ENCODE measurements at regions not wholly inside any gene's neighbourhood (a gene's known extent, or its start where the extent isn't known, plus 50 kb on each side); places are given as distances from the start of the nearest gene placed in this dataset.
"Not testable (repeated sequence)": the region's sequence is repeated elsewhere in the genome, so short reads cannot be mapped to it uniquely, and the experiment has no call there.

DNA sequence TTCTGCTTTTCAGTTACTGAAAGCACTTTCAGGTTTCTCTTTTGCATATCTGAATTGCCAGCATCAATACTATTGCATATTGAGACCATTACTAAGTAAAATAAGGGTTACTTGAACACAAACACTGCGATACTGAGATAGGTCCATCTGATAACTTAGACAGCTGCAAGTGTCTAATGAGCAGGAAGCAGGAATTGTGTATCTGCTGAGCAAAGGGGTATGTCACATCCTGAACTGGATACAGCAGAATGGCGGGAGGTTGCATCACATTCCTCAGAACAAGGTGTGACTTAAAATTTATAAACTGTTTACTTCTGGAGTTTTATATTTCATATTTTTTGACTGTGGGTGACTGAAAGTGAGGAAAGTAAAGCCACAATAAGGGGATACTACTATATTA is 142.7 kb downstream of the POTEM start:
- not testable (repeated sequence) for H3K27ac ChIP-seq (ENCODE audit: insufficient read depth, low read length, poor library complexity, severe bottlenecking); H3K36me3 ChIP-seq (ENCODE audit: control insufficient read depth, insufficient read depth, low read length); H3K9me3 ChIP-seq (ENCODE audit: control insufficient read depth, low read length); DNase-seq; H3K27me3 ChIP-seq (replicated peaks; ENCODE audit: control insufficient read depth, insufficient read depth, low read length, poor library complexity, severe bottlenecking); H3K4me3 ChIP-seq (ENCODE audit: insufficient read depth, low read depth, low read length, poor library complexity, severe bottlenecking); H3K4me1 ChIP-seq (ENCODE audit: control insufficient read depth, insufficient read depth, low read length, poor library complexity, severe bottlenecking)

DNA sequence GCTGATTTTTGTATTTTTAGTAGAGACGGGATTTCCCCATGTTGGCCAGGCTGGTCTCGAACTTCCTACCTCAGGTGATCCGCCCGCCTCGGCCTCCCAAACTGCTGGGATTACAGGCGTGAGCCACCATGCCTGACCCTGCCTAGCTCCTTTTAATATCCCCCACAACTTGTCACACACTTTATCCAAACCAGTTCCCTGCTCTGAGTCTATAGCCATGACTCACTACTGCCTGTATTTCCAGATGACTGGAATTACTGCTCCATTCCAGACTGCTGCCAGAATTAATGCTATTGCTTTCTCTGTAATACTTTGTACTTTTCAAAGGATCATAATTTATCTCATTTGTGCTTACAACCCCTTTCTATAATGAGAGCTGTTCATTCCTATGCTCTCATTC is 153.1 kb downstream of the POTEM start:
- not testable (repeated sequence) for H3K36me3 ChIP-seq (ENCODE audit: control insufficient read depth, insufficient read depth, low read length); H3K9me3 ChIP-seq (ENCODE audit: control insufficient read depth, low read length); DNase-seq; H3K27ac ChIP-seq (ENCODE audit: insufficient read depth, low read length, poor library complexity, severe bottlenecking); H3K4me3 ChIP-seq (ENCODE audit: insufficient read depth, low read depth, low read length, poor library complexity, severe bottlenecking); H3K4me1 ChIP-seq (ENCODE audit: control insufficient read depth, insufficient read depth, low read length, poor library complexity, severe bottlenecking); H3K27me3 ChIP-seq (replicated peaks; ENCODE audit: control insufficient read depth, insufficient read depth, low read length, poor library complexity, severe bottlenecking)

DNA sequence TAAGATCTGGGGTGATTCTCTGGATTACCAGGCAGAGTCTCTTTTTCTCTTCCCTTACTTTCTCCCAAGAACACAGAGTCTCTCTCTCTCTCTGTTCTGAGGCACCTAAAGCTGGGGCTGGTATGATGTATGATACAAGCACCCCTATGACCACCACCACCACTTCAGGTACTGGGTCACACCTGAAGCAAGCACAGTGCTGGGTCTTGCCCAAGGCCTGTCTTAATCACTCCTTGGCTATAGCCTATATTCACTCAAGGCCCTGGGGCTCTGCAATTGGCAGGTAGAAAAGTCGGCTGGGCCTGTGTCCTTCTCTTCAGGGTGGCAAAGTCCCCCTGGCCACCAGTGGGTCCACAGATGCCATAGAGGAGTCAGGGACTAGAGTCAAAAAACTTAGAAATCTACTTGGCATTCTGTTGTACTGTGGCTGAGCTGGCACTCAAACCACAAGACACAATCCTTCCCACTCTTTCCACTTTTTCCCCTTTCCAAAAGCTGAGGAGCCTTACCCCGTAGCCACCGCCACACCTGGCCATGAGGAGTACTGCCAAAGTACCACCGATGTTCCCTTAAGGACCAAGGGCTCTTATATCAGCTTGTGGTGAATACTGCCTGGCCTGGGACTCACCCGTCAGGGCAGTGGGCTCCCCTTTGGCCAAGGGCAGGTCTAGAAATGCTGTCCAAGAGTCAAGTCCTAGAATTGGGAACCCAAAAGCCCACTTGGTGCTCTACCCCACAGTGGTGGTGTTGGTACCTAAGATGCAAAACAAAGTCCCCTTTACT is 159.2 kb downstream of the POTEM start:
- H3K9me3 ChIP-seq (ENCODE audit: control insufficient read depth, low read length); H3K4me1 ChIP-seq (ENCODE audit: control insufficient read depth, insufficient read depth, low read length, poor library complexity, severe bottlenecking); DNase-seq; H3K27ac ChIP-seq (ENCODE audit: insufficient read depth, low read length, poor library complexity, severe bottlenecking); H3K4me3 ChIP-seq (ENCODE audit: insufficient read depth, low read depth, low read length, poor library complexity, severe bottlenecking); H3K27me3 ChIP-seq (replicated peaks; ENCODE audit: control insufficient read depth, insufficient read depth, low read length, poor library complexity, severe bottlenecking); H3K36me3 ChIP-seq (ENCODE audit: control insufficient read depth, insufficient read depth, low read length): not testable (repeated sequence)

DNA sequence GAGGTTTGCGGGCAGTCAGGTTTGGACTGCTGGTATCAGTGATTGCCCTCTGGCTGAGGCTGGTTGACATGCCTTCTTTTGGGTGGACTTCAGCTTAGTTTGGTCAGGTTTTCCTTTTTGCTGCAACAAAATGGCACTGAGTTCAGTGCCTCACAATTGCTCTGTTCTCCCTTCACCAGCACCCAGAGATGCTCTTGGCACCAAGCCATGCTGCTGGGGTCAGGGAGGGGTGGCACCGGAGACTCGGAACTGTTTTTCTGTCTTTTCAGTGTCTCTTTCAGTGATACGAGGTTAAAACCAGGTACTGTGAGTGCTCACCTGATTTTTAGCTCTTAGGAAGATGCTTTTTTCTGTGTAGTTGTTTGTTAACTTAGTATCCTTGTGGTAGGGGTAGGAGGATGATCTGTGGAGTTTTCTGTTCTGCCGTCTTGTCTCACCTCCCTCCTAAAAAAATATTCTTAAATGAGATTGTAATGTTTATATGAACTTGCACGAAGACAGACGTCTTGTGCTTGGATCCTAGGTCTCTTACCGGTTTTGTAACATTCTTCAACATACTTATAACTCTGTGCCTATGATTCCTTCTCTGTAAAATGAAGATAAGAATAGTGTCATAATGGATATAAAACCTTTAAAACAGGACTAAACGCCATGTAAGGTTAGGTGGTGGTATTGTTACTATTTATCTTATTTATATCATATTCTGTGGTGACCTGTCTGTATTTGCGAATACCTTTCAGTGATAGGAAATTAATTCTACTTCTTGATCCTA is 160.6 kb downstream of the POTEM start:
- not testable (repeated sequence) for H3K9me3 ChIP-seq (ENCODE audit: control insufficient read depth, low read length); DNase-seq; H3K4me1 ChIP-seq (ENCODE audit: control insufficient read depth, insufficient read depth, low read length, poor library complexity, severe bottlenecking); H3K4me3 ChIP-seq (ENCODE audit: insufficient read depth, low read depth, low read length, poor library complexity, severe bottlenecking); H3K27me3 ChIP-seq (replicated peaks; ENCODE audit: control insufficient read depth, insufficient read depth, low read length, poor library complexity, severe bottlenecking); H3K27ac ChIP-seq (ENCODE audit: insufficient read depth, low read length, poor library complexity, severe bottlenecking); H3K36me3 ChIP-seq (ENCODE audit: control insufficient read depth, insufficient read depth, low read length)

DNA sequence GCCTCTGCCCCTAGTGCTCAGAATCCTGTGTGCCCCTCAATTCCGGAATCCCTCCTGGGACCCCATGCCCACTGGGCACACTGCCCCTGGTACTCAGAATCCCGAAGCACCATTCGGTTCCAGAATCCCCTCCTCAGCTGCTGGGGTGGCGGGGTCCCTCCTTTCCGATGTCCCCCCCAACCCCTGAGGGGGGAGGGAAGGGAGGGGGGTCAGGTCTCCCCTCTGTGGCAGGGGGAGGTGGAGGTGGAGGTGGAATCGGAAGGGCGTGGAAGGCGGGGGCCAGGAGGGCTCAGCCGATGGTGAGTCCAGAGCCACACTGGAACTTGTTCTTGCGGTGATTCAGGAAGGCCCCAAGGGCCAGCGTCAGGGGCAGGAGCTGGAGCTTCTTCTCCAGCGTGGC is 164.3 kb downstream of the POTEM start:
- H3K27me3 ChIP-seq (replicated peaks; ENCODE audit: control insufficient read depth, insufficient read depth, low read length, poor library complexity, severe bottlenecking); H3K9me3 ChIP-seq (ENCODE audit: control insufficient read depth, low read length); H3K36me3 ChIP-seq (ENCODE audit: control insufficient read depth, insufficient read depth, low read length): not testable (repeated sequence)

DNA sequence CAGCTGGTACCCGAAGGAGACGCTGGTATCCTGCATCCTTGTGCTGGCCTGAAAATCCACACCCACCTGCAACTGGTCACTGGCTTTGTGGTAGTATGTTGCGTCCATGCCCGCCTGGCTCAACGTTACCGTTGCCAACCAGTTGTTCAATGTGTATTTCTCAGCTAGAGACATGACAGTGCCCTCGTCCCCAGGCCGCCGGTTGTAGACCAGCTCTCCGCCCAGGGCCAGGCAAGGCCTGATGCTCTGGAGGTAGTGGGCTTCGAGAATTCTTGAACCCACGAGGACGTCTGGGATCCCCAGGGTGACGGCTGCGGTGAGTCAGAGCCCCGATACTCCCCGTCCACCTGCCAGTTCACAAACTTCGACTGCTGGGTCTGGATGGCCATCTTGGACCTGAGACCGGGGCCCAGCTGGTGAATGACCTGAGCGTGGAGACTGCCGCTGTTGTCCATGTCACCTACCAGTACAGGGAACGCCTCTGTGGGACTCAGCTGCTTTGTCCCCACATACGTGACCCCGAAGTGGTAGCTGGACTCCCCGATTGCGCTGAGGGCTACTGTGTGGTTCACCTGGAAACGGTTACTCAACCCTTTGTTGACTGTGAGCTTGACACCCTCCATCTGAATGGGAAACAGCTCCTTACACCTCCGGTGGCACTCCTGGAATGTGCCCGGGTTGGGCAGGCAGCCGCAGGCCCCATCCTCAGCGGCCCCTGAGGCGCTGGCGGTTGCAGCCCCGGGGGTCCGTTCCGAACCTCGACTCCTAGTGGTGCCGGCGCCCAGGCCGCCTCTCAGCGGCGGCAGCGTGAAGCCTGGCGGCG is 165.0 kb downstream of the POTEM start:
- H3K9me3 ChIP-seq (ENCODE audit: control insufficient read depth, low read length); DNase-seq; H3K4me3 ChIP-seq (ENCODE audit: insufficient read depth, low read depth, low read length, poor library complexity, severe bottlenecking); H3K36me3 ChIP-seq (ENCODE audit: control insufficient read depth, insufficient read depth, low read length); H3K4me1 ChIP-seq (ENCODE audit: control insufficient read depth, insufficient read depth, low read length, poor library complexity, severe bottlenecking); H3K27me3 ChIP-seq (replicated peaks; ENCODE audit: control insufficient read depth, insufficient read depth, low read length, poor library complexity, severe bottlenecking); H3K27ac ChIP-seq (ENCODE audit: insufficient read depth, low read length, poor library complexity, severe bottlenecking): not testable (repeated sequence)

More for the DNA sequence above, 164.3 kb downstream of the POTEM start:
- not testable (repeated sequence) for DNase-seq; H3K4me3 ChIP-seq (ENCODE audit: insufficient read depth, low read depth, low read length, poor library complexity, severe bottlenecking); H3K27ac ChIP-seq (ENCODE audit: insufficient read depth, low read length, poor library complexity, severe bottlenecking); H3K4me1 ChIP-seq (ENCODE audit: control insufficient read depth, insufficient read depth, low read length, poor library complexity, severe bottlenecking)

DNA sequence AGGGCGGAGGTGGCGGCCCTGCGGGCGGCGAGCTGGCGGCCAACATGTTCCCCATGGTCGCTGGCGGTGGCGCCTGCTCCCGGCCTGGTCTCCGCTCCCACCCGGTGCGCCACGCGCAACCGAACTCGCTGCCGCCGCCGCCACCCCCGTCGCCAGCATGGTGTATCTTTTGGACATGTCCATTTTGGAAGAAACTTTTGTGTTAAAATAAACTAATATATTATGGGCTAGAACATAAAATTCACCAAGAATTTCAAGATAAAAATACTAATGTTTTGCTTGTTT is 165.5 kb downstream of the POTEM start:
- not testable (repeated sequence) for H3K27me3 ChIP-seq (replicated peaks; ENCODE audit: control insufficient read depth, insufficient read depth, low read length, poor library complexity, severe bottlenecking); H3K36me3 ChIP-seq (ENCODE audit: control insufficient read depth, insufficient read depth, low read length); H3K9me3 ChIP-seq (ENCODE audit: control insufficient read depth, low read length); H3K4me3 ChIP-seq (ENCODE audit: insufficient read depth, low read depth, low read length, poor library complexity, severe bottlenecking); H3K4me1 ChIP-seq (ENCODE audit: control insufficient read depth, insufficient read depth, low read length, poor library complexity, severe bottlenecking); DNase-seq; H3K27ac ChIP-seq (ENCODE audit: insufficient read depth, low read length, poor library complexity, severe bottlenecking)

DNA sequence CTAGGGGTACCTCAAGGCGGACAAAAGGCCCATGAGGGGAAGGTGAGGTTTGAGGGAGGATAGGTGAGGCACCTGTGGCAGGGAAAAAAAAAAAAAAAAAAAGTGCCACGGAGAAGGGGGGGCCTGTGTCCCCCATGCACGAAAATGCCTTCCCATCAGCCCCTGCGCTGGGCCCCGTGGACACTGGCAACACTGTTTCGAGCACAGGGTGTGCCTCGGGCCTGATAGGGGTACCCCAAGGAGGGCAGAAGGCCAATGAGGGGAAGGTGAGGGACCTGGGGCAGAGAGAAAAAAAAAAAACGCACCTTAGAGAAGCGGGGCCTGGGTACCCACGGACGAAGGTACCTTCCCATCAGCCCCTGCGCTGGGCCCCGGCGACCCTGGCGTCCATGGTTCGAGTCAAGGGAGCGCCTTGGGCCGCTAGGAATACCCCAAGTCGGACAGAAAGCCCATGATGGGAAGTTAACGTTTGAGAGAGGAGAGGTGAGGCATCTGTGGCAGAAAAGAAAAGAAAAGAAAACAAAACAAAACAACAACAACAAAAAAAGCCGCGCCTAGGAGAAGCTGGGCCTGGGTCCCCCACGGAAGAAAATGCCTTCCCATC is 190.0 kb downstream of the POTEM start:
- not testable (repeated sequence) for H3K27me3 ChIP-seq (replicated peaks; ENCODE audit: control insufficient read depth, insufficient read depth, low read length, poor library complexity, severe bottlenecking); H3K4me1 ChIP-seq (ENCODE audit: control insufficient read depth, insufficient read depth, low read length, poor library complexity, severe bottlenecking); H3K36me3 ChIP-seq (ENCODE audit: control insufficient read depth, insufficient read depth, low read length); H3K9me3 ChIP-seq (ENCODE audit: control insufficient read depth, low read length); H3K4me3 ChIP-seq (ENCODE audit: insufficient read depth, low read depth, low read length, poor library complexity, severe bottlenecking); H3K27ac ChIP-seq (ENCODE audit: insufficient read depth, low read length, poor library complexity, severe bottlenecking); DNase-seq

DNA sequence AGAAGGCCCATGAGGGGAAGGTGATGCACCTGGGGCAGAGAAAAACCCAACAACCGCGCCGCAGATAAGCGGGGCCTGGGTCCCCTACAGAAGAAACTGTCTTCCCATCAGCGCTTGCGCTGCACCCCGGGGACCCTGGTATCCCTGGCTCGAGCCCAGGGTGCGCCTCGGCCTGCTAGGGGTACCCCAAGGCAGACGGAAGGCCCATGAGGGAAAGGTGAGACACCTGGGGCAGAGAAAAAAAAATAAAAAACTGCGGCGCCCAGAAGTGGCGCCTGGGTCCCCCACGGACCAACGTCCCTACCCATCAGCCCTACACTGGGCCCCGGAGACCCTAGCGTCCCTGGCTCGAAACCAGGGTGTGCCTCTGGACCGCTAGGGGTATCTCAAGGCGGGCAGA is 190.8 kb downstream of the POTEM start:
- H3K27ac ChIP-seq (ENCODE audit: insufficient read depth, low read length, poor library complexity, severe bottlenecking); H3K4me1 ChIP-seq (ENCODE audit: control insufficient read depth, insufficient read depth, low read length, poor library complexity, severe bottlenecking); H3K27me3 ChIP-seq (replicated peaks; ENCODE audit: control insufficient read depth, insufficient read depth, low read length, poor library complexity, severe bottlenecking); H3K4me3 ChIP-seq (ENCODE audit: insufficient read depth, low read depth, low read length, poor library complexity, severe bottlenecking); H3K9me3 ChIP-seq (ENCODE audit: control insufficient read depth, low read length); DNase-seq; H3K36me3 ChIP-seq (ENCODE audit: control insufficient read depth, insufficient read depth, low read length): not testable (repeated sequence)

DNA sequence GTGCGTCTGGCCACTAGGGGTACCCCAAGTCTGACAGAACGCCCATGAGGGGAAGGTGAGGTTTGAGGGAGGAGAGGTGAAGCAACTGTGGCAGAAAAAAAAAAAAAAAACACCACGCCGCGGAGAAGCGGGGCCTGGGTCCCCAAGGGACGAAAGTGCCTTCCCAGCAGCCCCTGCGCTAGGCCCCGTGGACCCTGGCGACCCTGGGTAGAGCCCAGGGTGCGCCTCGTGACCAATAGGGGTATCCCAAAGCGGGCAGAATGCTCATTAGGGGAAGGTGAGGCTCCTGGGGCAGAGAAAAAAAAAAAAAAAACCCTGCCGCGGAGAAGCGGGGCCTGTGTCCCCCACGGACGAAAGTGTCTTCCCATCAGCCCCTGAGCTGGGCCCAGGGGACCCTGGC is 191.4 kb downstream of the POTEM start:
- not testable (repeated sequence) for H3K27me3 ChIP-seq (replicated peaks; ENCODE audit: control insufficient read depth, insufficient read depth, low read length, poor library complexity, severe bottlenecking); H3K9me3 ChIP-seq (ENCODE audit: control insufficient read depth, low read length); H3K4me1 ChIP-seq (ENCODE audit: control insufficient read depth, insufficient read depth, low read length, poor library complexity, severe bottlenecking); DNase-seq; H3K36me3 ChIP-seq (ENCODE audit: control insufficient read depth, insufficient read depth, low read length); H3K4me3 ChIP-seq (ENCODE audit: insufficient read depth, low read depth, low read length, poor library complexity, severe bottlenecking); H3K27ac ChIP-seq (ENCODE audit: insufficient read depth, low read length, poor library complexity, severe bottlenecking)
